T-helper 2 cell (primary cell): ENCODE measurements at regions not wholly inside any gene's neighbourhood (a gene's known extent, or its start where the extent isn't known, plus 50 kb on each side); places are given as distances from the start of the nearest gene placed in this dataset.
"Not testable (repeated sequence)": the region's sequence is repeated elsewhere in the genome, so short reads cannot be mapped to it uniquely, and the experiment has no call there.

Experiments used
- DNase-seq, 5 experiments: peaks; one replicate each; pipeline versions ENCODE4 v3.0.0 to v3.0.0-alpha.2; 2012 to 2022

GRCh38 chr15:96123028-96123400 lies 207.5 kb upstream of the NR2F2 start:
- no peak for DNase-seq

- DNase-seq = no peak
These were observed 206.8 kb upstream of the NR2F2 start for GRCh38 chr15:96123630-96124187.

DNA sequence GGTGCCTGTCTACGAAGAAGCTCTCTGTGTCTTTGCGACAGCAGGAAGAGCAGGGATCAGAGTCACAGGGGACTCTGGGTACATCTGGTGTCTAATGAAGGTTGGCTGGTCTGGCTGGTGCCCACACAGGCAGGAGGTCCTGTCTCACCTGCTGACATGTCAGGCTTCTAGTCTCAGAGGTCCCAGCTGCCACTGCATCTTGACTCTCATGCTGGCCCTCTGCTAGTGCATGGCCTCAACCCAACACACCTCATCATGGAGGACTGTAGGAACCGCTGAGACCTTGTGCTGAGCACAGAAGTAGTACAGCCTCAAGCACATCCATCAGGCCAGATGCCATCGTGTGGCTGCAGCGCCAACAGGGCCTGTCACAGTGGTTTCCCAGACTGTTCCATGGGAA lies 206.1 kb upstream of the NR2F2 start:
- DNase-seq = no peak

DNA sequence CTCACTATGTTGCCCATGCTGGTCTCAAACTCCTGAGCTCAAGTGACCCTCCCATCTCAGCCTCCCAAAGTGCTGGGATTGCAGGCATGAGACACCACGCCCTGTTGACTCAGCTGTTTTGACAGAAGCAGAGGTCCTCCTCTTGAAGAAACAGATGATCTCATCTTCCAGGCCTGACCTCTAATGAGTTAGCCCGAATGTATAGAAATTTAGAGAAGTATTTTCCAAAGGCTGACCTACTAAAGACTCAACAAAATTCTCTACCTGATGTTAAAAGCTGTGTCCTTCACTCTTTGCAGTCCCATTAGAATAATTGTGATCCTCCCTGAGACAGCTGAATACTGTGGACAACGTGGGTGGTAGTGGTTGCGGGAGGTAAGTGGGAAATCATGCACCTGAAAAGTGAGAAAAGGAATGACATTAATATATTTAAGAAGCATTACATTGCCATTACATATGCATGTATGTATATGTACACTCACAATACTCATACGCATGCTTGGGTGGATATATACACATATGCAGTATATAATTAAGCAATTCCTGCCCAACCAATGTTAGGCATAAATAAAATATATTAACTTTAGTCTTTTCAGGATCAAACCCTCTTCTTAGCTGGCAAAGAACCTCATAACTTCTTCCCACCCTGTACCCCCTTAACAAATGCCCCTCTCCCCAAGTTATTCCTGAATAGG lies 204.6 kb upstream of the NR2F2 start:
- DNase-seq = no peak

DNA sequence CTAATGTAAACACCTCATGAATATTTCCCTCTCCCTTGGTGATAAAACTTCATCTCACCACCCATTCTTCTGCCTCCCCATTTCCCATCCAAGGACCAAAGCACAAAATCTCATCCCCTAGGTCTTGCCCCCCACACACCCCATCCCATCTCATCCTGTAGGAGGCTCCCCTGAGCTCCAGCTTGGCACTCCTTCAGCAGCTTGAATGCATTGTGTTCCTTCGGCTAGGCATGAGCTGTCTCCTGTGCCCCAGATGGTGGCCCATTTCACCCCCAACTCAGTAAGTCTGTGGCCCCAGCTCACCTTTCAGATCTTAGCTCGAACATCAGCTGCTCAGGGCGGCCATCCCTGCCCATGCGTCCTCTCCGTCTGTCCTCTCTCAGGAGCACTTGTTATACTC lies 203.6 kb upstream of the NR2F2 start:
- no peak for DNase-seq

- no peak for DNase-seq
These were observed 199.8 kb upstream of the NR2F2 start for GRCh38 chr15:96130734-96131133.

DNA sequence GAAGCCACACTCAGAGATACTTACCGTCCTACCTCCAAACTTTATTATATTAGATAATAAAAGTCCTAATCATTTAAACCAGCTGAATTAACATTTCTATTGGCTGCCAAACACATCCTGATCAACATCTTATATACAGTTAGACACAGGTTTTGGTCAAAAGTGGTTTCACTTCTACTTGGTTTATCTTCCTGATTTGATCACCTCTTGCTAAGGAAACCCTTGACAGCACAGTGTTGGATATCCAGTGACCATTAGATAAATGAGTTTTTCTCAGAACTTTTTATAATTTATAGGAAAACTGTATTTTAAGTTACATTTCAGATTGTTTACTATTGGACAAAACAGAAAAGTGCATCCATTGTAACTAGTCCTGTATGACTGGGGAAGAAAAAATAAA lies 198.4 kb upstream of the NR2F2 start:
- DNase-seq = no peak

DNA sequence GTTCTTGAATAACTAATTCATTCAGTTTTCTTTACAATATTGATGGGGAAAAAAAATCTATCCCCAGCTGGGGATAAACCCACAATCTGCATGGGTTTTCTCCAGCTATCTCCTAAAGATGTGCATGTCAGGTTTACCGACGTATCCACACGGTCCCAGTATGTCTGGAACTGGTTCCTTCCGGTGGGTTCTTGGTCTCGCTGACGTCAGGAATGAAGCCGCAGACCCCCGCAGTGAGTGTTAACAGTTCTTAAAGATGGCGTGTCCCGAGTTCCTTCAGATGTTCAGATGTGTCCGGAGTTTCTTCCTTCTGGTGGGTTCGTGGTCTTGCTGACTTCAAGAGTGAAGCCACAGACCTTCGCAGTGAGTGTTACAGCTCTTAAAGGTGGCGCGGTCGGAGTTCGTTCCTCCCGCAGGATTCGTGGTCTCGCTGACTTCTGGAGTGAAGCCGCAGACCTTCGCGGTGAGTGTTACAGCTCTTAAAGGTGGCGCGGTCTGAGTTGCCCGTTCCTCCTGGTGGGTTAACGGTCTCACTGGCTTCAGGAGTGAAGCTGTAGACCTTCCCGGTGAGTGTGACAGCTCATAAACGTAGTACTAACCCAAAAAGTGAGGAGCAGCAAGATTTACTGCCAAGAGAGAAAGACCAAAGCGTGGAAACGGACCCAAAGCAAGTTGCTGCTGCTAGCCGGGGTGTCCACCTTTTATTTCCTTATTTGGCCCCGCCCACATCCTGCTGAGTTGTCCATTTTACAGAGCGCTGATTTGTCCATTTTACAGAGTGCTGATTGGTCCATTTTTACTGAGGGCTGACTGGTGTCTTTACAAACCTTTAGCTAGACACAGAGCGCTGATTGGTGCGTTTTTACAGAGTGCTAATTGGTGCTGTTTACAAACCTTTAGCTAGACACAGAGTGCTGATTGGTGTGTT lies 195.1 kb upstream of the NR2F2 start:
- no peak for DNase-seq

DNA sequence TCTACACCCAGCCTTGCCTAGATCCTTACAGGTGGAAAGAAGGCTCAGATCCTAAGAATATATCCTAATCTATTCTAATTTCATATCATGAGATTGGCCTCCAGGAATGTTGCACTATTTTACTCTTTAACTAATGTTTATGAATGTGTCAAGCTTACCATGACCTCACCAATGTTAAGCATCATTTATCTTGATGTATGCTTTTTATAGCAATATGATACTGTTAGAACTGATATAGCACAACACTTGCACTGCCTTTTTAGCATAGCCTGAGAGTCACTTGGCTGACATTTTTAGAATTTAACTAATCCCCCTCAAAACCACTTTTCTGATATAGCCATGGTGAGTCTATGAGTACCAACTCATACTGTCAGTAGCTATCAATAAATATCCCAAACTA lies 191.5 kb upstream of the NR2F2 start:
- no peak for DNase-seq

- DNase-seq = no peak
These were observed 188.0 kb upstream of the NR2F2 start for GRCh38 chr15:96142498-96142897.

DNA sequence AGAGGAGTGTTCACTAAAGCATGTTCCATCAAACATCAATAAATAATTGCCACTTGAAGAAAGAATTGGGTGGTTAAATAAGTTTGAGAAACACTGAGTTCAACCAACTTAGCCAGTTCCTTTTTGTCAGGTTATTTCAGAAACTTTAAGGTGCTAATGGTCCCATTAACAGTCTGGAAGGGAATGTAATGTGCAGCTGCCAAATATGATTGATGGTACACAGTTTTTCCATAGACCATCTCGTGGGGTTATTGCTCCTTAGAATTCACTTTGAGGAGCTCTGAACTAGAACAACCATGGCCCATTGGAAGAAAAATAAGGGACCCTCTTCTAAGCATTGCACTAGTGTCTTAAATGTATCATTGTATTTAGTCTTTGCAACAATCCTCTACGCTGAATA lies 185.8 kb upstream of the NR2F2 start:
- no peak for DNase-seq

GRCh38 chr15:96146726-96147125 lies 183.8 kb upstream of the NR2F2 start:
- no peak for DNase-seq

DNA sequence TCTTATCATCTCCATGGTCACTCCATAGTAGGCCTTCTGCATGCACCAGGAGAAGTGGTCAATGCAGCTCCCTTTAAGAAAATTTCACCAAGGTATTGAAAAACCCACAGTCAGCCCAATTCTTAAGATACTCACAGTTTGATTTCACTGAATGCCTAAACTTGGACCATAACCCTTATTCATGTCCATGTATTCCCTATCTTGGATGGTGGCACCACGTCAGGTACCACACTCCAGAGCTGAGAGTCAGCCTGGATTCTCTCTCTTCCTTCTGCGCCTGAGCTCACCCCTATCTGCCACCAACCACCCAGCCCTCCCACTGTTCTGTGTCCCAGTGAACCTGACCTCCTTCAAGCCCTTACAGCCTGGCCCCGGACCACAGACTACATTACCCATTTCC lies 183.2 kb upstream of the NR2F2 start:
- no peak for DNase-seq

DNA sequence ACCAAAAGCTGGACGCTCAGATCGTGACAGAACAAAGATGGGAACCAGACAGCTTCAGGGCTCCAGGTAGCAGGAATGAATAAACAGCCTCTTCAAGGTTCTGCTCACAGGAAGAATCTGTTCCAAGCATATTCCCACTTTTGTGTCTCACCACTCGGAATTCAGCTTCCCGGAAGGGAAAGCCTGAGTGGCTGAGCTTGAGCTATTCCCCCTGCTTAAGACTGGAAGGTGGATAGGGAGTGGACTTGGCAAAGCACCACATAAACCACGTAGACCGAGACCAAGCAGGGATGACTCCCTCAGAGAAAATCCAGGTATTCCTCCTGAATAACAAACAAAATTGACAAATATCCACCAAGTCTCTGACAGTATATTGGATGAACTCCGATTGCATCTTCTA lies 180.2 kb upstream of the NR2F2 start:
- DNase-seq = no peak

DNA sequence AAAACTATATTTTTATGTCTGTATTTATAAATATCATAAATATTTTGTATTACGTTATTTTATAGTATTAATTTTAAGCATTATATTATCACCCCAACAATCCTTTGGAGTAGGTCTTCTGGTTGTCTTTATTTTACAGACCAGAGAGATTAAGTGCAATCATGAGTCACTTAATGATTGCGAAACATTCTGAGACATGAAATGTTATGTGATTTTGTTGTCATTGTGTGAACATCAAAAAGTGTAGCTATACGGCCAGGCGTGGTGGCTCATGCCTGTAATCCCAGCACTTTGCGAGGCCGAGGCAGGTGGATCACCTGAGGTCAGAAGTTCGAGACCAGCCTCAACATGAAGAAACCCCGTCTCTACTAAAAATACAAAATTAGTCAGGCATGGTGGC lies 178.8 kb upstream of the NR2F2 start:
- DNase-seq = not testable (repeated sequence)

- DNase-seq = no peak
These were observed 176.6 kb upstream of the NR2F2 start for GRCh38 chr15:96153929-96154328.

- DNase-seq = no peak
These were observed 171.6 kb upstream of the NR2F2 start for GRCh38 chr15:96158938-96159337.

DNA sequence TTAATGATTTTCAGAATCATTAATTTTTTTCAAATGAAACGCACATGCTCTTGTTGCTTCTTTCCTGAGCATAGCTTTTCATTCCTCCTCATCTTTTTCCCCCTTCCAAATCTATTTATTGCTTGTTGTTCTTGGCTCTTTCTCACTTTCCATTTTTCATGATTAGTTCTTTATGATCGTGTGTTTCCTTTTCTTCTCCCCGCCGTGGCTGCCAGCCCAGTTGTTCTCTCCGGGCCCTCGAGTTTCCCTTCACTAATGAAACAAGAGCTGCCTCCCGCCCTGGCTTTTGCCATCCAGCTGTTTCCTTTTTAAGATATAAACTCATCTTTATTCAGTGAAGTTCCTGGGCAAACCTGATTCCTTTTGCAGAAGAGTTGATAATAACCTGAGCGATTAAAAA lies 170.2 kb upstream of the NR2F2 start:
- no peak for DNase-seq

- DNase-seq = no peak
These were observed 169.7 kb upstream of the NR2F2 start for GRCh38 chr15:96160800-96161199.

DNA sequence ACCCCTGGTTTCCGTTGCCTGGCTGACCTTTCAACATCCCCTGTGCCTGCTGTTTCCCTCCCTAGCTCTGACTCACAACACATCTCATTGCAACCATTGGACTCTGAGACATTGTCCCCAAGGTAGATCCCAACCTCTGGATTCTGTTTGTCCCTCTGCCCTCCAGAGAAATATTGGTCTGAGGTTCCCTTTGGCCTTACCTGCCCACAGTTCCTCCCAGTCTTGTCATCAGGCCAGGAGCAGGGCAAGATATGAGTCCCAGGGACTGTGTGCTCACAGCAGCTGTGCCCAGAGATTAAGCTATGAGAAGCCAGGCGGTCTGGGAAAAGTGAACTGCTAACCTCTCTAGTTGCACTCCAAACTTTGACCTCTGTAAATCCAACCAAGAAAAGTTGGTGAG lies 168.2 kb upstream of the NR2F2 start:
- no peak for DNase-seq

DNA sequence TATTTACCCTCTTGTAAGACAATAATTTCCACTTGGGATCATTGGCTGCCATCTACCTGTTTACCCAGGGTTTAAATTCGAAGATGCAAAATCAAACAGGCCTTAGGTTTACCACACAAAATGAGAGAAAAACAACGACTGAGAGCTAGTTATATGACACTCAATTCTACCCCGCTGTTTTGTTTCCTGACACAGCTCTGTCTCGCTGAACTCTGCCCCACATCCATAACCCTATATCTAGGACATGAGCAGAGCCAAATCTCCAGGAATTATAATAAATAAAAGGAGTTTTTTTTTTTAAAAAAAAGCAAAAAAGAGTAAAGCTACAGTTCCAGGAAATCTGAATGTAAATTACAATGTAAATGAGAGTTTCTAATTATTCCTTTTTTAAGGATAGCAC lies 165.4 kb upstream of the NR2F2 start:
- DNase-seq = no peak

DNA sequence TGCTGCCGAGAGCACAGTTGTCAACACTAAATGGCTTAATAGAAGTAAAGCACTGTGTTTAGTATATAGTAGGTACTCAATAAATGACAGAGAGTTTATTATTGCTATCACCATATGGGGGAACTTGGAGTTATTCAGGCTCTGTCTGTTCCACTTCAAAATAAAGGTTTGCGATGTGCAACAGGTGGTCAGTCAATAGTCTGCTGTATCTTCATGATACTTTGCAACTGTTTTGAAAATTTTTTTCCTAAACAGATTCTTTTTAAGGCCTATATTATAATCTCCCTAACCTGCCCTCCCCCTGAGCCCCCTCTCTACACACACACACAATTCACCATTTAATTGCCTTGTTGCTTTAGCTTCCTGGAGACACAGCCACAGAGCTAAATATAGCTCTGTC lies 164.7 kb upstream of the NR2F2 start:
- DNase-seq = no peak

- DNase-seq = no peak
These were observed 164.0 kb upstream of the NR2F2 start for GRCh38 chr15:96166223-96167200.
